ENCODE measurements at regions not wholly inside any gene's neighbourhood (a gene's known extent, or its start where the extent isn't known, plus 50 kb on each side); places are given as distances from the start of the nearest gene placed in this dataset.

DNA sequence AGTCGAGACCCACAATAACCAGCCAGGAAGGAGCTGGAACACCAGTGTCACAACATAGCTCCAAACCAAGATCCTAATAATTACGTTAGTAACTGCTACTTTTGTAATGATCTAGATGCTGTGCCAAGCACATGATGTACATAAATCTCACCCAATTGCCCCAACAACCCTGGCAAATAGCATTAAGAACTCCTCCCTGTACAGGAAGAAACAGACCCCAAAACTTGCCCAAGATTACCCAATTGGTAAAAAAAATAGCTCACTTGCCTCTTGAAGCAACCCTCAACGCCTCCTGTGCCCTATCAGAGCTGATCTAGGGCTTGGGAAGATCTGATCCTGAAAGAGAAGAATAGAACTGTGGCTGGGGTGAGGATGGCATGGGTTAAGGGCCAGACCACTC lies 628.7 kb upstream of the AUTS2 start:
- Histone ChIP-seq H3K9me3 (ENCODE audit: control insufficient read depth, insufficient read depth, low read depth, low read length) (no peaks in the 10 kb centered on the region), H2AFZ (ENCODE audit: low read length) (no peak overlapping the region), H3K36me3 (ENCODE audit: control insufficient read depth, insufficient read depth, low read length) (no peaks in the 10 kb centered on the region), H3K4me2 (ENCODE audit: extremely low read depth, insufficient read depth, low read length) (no peak overlapping the region), H4K20me1 (ENCODE audit: control insufficient read depth, extremely low read depth, insufficient read depth, low read length) (no peaks in the 10 kb centered on the region), H3K4me3 (replicated peaks in 1 of 4; ENCODE audit: control extremely low read depth in 1 of 4, insufficient read depth in 1 of 4, low read depth in 3 of 4, low read length in 4 of 4) (no peak overlapping the region), H3K4me1 (ENCODE audit: control insufficient read depth, extremely low read depth, insufficient read depth, low read length) (no peaks in the 10 kb centered on the region), H3K27ac (ENCODE audit: insufficient read depth, low read length) (no peak overlapping the region), H3K9ac (ENCODE audit: insufficient read depth, low read length) (no peak overlapping the region), H3K79me2 (ENCODE audit: control insufficient read depth, insufficient read depth, low read length) (no peaks in the 10 kb centered on the region), H3K27me3 (ENCODE audit: control insufficient read depth, insufficient read depth, low read length) (no peaks in the 10 kb centered on the region)
- no peak for DNase-seq (ENCODE audit: low read depth in 2 of 2)
- TF ChIP-seq CTCF (conservative IDR thresholded peaks at IDR 0.05 in 1 of 2, IDR thresholded peaks at IDR 0.05 in 1 of 2; ENCODE audit: low read depth in 1 of 2, low read length in 2 of 2), result no peak
- no peak for TF ChIP-seq EZH2 (IDR thresholded peaks at IDR 0.05; ENCODE audit: low read length, missing control alignments)

DNA sequence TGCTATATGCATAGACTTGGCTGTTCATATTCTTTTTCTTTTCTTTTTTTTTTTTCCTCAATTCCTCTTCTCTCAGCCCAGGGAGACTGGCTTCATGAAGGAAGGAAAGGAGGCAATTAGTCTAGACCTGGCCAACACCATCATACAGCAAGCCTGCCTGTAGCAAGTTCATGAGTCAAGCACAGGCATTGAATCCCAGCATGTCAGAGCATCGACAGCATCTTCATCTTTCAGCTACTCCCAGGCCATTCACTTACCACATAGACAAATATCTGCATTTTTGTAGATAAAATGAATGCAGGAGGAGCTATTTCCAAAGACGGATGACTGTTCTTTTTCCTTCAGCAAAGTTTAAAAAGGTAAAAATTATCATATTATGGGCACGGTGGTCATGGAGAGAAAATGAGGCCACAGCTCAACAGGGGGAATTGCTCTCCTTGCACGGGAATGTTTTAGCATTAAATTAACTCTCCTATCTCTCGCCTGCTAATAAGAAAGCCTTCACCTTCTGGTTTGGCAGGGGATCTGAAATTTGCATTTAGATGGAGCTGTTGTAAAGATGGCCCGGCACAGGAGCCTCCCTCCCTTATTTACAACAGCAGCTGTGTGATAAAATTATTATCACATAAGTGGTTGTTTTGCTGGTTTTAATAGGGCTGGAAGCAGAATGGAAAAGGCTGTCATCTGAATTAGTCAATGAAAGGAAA lies 626.5 kb upstream of the AUTS2 start:
- Histone ChIP-seq H3K27me3 (ENCODE audit: control insufficient read depth, insufficient read depth, low read length) (no peaks in the 10 kb centered on the region), H2AFZ (ENCODE audit: low read length) (no peak overlapping the region), H3K9me3 (ENCODE audit: control insufficient read depth, insufficient read depth, low read depth, low read length) (no peaks in the 10 kb centered on the region), H3K4me3 (replicated peaks in 1 of 4; ENCODE audit: control extremely low read depth in 1 of 4, insufficient read depth in 1 of 4, low read depth in 3 of 4, low read length in 4 of 4) (no peak overlapping the region), H3K36me3 (ENCODE audit: control insufficient read depth, insufficient read depth, low read length) (no peaks in the 10 kb centered on the region), H3K27ac (ENCODE audit: insufficient read depth, low read length) (no peak overlapping the region), H3K4me1 (ENCODE audit: control insufficient read depth, extremely low read depth, insufficient read depth, low read length) (no peaks in the 10 kb centered on the region), H3K79me2 (ENCODE audit: control insufficient read depth, insufficient read depth, low read length) (no peaks in the 10 kb centered on the region), H3K9ac (ENCODE audit: insufficient read depth, low read length) (no peak overlapping the region), H3K4me2 (ENCODE audit: extremely low read depth, insufficient read depth, low read length) (no peak overlapping the region), H4K20me1 (ENCODE audit: control insufficient read depth, extremely low read depth, insufficient read depth, low read length) (no peaks in the 10 kb centered on the region)
- no peak for TF ChIP-seq CTCF (conservative IDR thresholded peaks at IDR 0.05 in 1 of 2, IDR thresholded peaks at IDR 0.05 in 1 of 2; ENCODE audit: low read depth in 1 of 2, low read length in 2 of 2)
- no peak for TF ChIP-seq EZH2 (IDR thresholded peaks at IDR 0.05; ENCODE audit: low read length, missing control alignments)
- peak in 1 of 2 donors; percentile 42 for DNase-seq (ENCODE audit: low read depth in 2 of 2)

GRCh38 chr7:68977385-68978055 lies 620.8 kb upstream of the AUTS2 start:
- TF ChIP-seq EZH2 (IDR thresholded peaks at IDR 0.05; ENCODE audit: low read length, missing control alignments) (no peak), CTCF (conservative IDR thresholded peaks at IDR 0.05 in 1 of 2, IDR thresholded peaks at IDR 0.05 in 1 of 2; ENCODE audit: low read depth in 1 of 2, low read length in 2 of 2) (no peak)
- DNase-seq (ENCODE audit: low read depth in 2 of 2), result no peak
- H3K4me2 ChIP-seq (ENCODE audit: extremely low read depth, insufficient read depth, low read length), result no peak overlapping the region

More at GRCh38 chr7:68977385-68978055, 620.8 kb upstream of the AUTS2 start:
- no peak overlapping the region for H3K9ac ChIP-seq (ENCODE audit: insufficient read depth, low read length)
- H3K36me3 ChIP-seq (ENCODE audit: control insufficient read depth, insufficient read depth, low read length), result no peaks in the 10 kb centered on the region
- no peaks in the 10 kb centered on the region for H3K4me1 ChIP-seq (ENCODE audit: control insufficient read depth, extremely low read depth, insufficient read depth, low read length)
- no peaks in the 10 kb centered on the region for H4K20me1 ChIP-seq (ENCODE audit: control insufficient read depth, extremely low read depth, insufficient read depth, low read length)
- no peaks in the 10 kb centered on the region for H3K27me3 ChIP-seq (ENCODE audit: control insufficient read depth, insufficient read depth, low read length)
- H3K27ac ChIP-seq (ENCODE audit: insufficient read depth, low read length), result no peak overlapping the region
- H3K4me3 ChIP-seq (replicated peaks in 1 of 4; ENCODE audit: control extremely low read depth in 1 of 4, insufficient read depth in 1 of 4, low read depth in 3 of 4, low read length in 4 of 4), result no peak overlapping the region
- no peaks in the 10 kb centered on the region for H3K9me3 ChIP-seq (ENCODE audit: control insufficient read depth, insufficient read depth, low read depth, low read length)
- no peaks in the 10 kb centered on the region for H3K79me2 ChIP-seq (ENCODE audit: control insufficient read depth, insufficient read depth, low read length)
- no peak overlapping the region for H2AFZ ChIP-seq (ENCODE audit: low read length)

All from fibroblast of lung (primary cell).